IPS-NIHi7 (cell line): ENCODE measurements at regions not wholly inside any gene's neighbourhood (a gene's known extent, or its start where the extent isn't known, plus 50 kb on each side); places are given as distances from the start of the nearest gene placed in this dataset.

Source experiments
- DNase-seq: peaks from one replicate; pipeline ENCODE4 v3.0.0; 2012; ENCODE audit warnings: mixed read lengths; ENCODE audit errors: extremely low spot score

DNA sequence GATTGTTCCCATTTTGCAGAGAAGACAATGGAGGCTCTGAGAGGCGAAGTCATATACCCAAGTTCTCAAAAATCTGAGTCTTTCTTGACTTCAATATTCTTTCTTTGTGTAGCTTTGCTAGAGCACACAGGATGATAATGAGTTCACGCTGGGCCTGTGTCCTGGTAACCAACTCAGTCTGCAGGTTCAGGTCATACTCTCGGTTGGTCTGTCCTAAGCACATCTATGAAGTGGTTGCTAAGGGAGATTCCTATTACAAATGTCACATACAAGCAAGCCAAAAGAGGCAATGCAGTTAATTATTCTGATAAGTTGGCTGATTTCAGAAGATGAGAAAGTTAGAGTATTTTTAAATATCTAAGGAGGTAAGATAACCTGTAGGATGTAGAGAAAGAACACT lies 481.0 kb downstream of the SOX6 start:
- no peak for DNase-seq

- DNase-seq: no peak
These were observed 480.4 kb downstream of the SOX6 start for GRCh38 chr11:15875943-15876342.

GRCh38 chr11:15878756-15879155 lies 477.6 kb downstream of the SOX6 start:
- DNase-seq: no peak

DNA sequence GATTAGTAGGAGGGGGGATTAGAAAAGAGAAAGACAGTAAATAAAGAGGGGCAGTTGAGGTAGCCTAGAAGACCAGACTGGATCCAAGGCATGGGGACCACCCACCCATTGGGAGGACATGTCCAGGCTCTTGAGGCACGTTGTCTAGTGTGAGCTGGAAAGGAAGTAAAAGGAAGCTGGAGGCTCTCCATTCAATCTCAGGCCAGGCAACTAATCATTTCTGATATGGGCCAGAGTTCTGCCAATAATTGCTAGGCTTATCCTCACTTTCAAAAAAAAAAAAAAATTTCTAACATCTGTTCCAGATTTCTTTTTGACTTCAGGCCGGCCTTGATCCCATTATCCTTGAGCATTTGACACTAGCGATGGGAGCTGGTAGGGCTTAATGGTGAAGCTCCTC lies 476.1 kb downstream of the SOX6 start:
- DNase-seq: no peak

DNA sequence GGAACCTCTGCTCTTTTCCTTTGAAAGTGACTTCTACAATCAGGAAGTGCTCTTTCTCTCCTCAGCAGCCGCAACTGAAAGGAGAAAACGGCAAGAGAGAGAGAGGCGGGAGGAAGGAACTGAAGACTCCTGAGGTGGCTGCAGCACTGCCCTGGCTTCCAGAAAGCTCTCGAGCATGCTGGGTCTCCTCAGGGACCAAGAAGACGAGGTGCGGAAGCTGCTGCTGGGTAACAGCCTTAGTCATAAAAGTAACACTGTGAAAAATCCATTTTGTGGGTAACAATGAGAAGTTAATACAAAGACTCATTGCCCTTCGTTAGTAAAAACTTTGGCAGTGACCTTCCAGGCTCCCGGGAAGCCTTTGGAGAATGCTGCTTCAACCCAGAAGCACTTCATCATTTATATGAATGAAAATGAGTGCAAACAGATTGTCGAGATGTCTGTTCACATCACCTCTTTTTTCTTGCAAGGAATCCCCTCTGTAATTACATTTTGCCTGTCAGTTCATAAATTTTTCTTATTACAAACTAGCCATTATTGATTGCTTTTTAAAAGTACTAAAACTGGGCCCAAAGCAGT lies 473.4 kb downstream of the SOX6 start:
- no peak for DNase-seq

DNA sequence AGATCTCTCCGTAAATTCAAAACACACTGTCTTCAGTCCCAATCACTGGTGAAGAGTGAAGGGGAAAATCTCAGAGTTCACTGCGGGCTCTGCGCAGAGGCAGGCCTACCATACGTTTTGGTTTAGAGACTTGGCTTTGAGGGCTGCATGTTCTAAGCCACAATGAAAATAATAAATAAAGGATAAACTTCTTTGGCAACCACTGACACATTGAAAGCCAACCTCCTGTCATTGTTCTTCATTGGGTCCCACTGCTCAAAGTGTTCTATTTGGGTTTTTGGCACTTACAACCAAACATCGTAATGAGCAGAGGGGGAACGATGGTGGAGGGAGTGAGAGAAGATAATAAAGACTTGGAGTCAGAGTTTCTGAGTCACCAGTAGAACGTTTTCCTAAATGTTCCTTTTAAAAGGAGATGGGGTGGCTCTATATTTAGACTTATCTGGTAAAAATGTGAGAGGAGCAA lies 472.9 kb downstream of the SOX6 start:
- no peak for DNase-seq

- DNase-seq: no peak
These were observed 472.2 kb downstream of the SOX6 start for GRCh38 chr11:15884141-15884540.

- DNase-seq: peak; percentile 39
These were observed 471.4 kb downstream of the SOX6 start for GRCh38 chr11:15884777-15885540.

- DNase-seq: no peak
These were observed 470.5 kb downstream of the SOX6 start for GRCh38 chr11:15885854-15886253.

DNA sequence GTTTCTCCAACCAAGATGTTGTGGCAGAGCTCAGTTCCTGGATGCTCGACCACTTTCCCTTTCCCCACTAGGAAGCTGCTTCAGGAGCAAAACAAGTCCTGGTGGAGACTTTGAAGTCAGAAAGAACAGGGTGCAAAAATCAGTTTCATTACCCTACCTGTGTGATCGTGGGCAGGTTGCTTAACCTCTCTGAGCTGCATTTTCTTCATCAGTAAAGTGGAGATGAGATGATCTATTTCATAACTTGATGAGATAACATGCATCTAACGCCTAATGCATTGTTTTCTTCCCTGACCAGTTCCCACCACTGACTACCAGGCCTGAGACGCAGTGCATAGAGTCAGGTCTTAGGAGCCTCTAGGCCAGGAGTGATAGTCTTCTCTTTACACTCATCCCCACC lies 470.0 kb downstream of the SOX6 start:
- no peak for DNase-seq

- DNase-seq: no peak
These were observed 469.5 kb downstream of the SOX6 start for GRCh38 chr11:15886866-15887265.

GRCh38 chr11:15888556-15889345 lies 467.6 kb downstream of the SOX6 start:
- DNase-seq: no peak

- DNase-seq: no peak
These were observed 466.8 kb downstream of the SOX6 start for GRCh38 chr11:15889363-15890030.

DNA sequence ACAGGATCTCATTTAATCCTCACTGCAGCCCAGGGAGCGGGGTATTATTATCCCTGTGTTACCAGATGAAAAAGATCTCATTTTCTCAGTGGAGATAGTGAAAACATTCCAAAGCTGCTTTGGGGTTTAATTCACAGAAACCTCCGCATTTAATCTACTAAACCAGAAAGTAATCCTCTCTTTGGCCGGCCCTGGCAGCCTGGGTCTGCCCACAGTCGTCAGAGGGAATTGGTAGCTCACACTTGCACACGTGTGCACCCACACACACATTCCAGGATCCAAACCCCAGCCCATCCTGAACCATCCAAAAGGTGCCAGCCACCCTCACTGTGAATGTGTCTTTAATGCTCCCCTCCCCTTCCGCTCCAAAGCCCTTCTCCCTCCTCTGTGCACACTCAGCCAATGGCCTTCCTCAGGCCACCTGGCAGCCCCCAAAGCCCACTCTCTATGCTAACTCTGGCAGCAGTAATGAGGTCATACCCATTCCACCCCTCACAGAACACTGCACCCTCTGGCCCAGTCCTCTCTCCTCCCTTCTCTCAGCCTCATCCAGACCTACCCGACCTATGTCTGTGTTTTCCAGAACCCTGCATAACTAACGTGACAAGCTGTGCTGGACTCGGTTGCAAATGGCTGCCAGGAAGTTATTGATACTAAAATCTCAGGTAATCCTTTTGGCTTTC lies 466.2 kb downstream of the SOX6 start:
- DNase-seq: no peak

GRCh38 chr11:15893080-15893492 lies 463.3 kb downstream of the SOX6 start:
- no peak for DNase-seq

- DNase-seq: no peak
These were observed 460.3 kb downstream of the SOX6 start for GRCh38 chr11:15896026-15896425.

DNA sequence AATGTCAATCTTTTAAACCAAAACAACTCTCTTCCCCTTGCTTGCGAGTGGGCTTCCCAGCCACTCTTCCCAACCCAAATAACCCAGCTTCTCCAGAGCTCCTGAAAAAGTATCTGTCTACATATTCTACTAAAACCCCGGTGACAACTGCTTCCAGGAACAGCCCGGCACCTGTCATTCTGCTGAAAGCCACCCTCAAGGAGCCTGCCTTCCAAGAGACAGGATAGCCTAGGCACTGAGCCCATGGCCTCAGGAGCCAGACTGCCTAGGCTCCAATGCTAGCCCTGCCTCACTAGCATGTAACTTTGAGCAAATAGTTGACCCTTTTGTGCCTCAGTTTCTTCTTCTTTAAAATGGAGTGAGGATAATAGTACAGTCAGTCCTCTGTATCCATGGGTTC lies 459.8 kb downstream of the SOX6 start:
- no peak for DNase-seq

- no peak for DNase-seq
These were observed 459.0 kb downstream of the SOX6 start for GRCh38 chr11:15897211-15897960.

DNA sequence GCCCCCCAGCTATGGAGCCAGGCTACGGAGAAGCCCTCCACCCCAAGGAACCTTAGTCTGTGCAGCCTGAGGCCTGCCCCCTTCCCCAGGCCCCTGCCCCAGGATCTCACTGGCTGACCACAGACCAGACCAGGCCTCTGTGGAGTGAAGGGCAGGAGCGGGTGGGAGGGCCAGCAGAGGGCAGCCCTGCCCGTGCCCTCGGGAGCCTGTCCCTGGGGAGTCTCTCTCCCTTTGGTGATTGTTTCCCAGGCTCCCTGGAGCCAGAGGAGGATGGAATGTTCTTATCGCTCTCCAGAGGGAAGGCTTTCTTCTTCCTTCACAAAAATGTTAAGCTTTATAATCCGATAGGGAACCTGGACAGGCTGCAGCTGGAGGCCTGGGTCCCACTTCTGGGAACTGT lies 455.3 kb downstream of the SOX6 start:
- peak; percentile 35 for DNase-seq

- no peak for DNase-seq
These were observed 454.6 kb downstream of the SOX6 start for GRCh38 chr11:15901790-15902189.

GRCh38 chr11:15903246-15903645 lies 453.1 kb downstream of the SOX6 start:
- no peak for DNase-seq
